Hindlimb muscle (tissue), 1 donor: ENCODE measurements at regions not wholly inside any gene's neighbourhood (a gene's known extent, or its start where the extent isn't known, plus 50 kb on each side); places are given as distances from the start of the nearest gene placed in this dataset.
"Not testable (repeated sequence)": the region's sequence is repeated elsewhere in the genome, so short reads cannot be mapped to it uniquely, and the experiment has no call there.

Experiments used
- DNase-seq: peaks from one replicate; pipeline ENCODE4 v3.0.0-alpha.2; 2013

- DNase-seq: no peak
These were observed 86.7 kb upstream of the MAP4K4 start for GRCh38 chr2:101610750-101611315.

- DNase-seq: no peak
These were observed 88.1 kb upstream of the MAP4K4 start for GRCh38 chr2:101609433-101609832.

DNA sequence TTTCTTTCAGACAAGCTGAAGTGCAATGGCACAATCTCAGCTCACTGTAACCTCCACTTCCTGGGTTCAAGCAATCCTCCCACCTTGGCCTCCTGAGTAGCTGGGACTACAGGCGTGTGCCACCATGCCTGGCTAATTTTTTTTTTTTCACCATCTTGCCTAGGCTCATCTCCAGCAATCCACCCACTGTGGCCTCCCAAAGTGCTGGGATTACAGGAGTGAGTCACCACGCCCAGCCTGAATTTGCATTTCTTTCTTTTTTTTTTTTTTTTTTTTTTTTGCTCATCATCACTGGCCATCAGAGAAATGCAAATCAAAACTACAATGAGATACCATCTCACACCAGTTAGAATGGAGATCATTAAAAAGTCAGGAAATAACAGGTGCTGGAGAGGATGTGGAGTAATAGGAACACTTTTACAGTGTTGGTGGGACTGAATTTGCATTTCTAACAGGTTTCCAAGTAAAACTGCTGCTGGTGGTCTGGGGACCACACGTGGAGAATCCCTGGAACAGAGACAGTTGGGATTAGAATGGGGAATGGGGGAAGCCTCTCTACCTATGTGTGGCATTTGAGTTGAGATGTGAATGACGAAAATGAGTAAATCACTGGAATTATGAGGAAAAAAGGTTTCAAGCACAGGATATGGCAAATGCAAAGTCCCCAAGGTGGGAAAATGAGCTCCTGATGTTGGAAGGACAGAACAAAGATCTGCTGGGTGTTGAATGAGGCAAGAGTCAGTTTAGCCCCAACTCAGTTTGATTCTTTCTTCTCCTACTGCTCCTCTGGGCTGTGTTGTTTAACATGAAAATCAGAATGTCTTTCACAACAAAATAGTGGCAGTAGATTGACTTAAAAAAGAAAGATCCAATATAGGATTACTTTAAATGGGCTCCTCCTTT lies 88.8 kb upstream of the MAP4K4 start:
- DNase-seq: no peak

DNA sequence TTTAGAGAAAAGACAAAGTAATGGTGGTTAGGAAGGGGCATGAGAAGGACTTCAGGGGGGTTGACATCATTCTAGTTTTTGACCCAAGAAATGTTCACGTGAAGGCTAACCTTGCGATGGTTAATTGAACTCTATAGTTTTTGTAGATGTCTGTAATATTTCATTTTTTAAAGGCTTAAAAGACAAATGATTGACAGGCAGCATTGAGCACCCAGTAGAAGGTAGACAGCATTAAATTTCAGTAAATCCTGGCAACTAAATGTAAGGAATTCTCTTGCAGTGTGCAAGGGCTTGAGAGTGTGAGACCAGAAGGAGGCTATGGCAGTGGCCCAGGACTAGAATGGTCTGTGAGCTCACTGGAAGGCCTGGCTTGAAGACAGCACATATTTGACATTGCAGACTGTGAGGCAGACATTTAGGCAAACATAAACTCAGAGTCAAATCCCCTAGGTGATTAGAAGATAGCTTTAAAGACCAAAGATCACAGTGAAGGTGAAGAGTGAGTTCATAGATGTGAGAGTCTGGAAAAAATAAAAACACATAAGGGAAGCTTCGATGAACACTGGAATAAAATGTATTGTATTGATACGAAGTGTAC lies 100.1 kb upstream of the MAP4K4 start:
- peak; percentile 58 for DNase-seq

DNA sequence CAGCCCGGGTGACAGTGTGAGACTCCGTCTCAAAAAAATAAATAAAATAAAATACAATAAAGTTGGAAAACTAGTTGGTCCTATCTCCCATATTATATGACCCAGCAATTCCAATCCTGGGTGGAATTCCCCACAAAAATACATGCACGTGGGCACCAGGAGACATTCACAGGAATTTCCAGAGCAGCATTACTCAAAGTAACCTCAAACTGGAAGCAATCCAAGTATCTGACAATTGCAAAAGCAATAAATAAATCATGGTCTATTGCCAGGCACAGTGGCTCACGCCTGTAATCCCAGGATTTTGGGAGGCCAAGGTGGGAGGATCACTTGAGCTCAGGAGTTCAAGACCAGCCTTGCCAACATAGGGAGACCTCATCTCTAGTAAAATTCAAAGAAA lies 101.2 kb upstream of the MAP4K4 start:
- DNase-seq: no peak

DNA sequence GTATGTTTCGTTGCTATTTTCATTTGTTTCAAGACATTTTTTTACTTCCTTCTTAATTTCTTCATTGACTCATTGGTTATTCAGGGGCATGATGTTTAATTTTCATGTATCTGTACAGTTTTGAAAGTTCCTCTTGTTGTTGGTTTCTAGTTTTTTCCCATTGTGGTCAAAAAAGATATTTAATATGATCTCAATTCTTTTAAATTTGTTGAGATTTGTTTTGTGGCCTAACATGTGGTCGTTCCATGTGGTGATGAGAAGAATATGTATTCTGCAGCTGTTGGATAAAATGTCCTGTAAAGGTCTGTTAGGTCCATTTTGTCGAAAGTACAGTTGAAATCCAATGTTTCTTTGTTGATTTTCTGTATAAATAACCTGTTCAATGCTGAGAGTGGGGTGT lies 110.3 kb upstream of the MAP4K4 start:
- no peak for DNase-seq

DNA sequence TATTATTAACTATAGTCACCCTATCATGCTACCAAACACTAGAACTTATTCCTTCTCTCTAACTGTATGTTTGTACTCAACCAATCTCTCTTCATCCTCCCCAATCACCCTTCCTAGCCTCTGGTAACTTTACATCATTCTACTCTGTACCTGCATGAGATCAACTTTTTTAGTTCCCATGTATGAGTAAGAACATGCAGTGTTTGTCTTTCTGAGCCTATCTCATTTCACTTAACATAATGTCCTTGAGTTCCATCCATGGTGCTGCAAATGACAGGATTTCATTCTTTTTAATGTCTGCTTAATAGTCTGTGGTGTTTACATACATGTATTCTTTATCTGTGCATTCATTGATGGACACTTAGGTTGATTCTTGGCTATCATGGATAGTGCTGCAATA lies 108.9 kb upstream of the RFX8 start:
- no peak for DNase-seq

DNA sequence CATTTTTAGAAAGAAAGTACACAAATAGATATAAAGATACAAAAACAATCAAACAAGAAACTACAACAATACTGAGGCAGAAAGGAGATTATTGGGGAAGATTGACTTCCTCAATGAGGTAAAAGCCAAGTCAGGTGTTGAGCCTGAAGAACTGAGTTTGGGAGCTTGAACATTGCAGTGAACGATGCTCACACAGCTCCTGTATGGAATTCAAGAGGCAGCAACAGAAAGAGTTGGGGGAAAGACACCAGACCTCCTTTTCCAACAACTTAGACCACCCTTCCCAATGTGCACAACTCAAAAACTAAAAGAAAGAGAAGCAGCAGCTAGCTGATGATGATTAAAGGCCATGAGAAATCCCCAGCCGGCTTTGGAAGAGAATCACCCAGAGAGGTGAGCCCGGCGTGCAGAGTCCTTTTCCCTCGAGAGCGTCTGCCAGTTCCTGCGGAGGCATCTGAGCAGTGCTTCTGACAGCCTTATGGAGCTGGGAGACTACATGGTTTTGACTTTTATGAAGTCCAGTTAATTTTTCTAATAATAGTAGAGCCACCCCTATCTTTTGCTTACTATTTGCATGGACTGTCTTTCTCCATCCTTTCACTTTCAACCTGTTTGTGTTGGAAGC lies 106.9 kb upstream of the RFX8 start:
- no peak for DNase-seq

GRCh38 chr2:101580528-101580927 lies 105.6 kb upstream of the RFX8 start:
- no peak for DNase-seq

DNA sequence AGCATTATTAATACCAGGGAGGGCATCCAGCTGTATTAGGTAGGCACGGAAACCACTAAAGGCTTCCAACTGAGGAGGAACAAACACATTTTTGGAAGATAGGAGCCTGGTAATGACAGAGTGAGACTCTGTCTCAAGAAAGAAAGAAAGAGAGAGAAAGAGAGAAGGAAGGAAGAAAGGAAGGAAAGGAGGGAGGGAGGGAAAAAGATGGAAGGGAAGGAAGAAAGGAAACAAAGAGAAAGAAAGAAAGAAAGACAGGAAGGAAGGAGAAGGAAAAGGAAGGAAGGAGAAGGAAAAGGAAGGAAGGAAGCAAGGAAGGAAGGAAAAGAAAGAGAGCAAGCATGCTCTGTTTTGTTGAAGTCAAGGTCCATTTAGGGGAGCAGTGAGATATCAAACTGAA lies 103.8 kb upstream of the RFX8 start:
- DNase-seq: no peak

GRCh38 chr2:101578135-101578534 lies 103.2 kb upstream of the RFX8 start:
- DNase-seq: not testable (repeated sequence)

GRCh38 chr2:101577173-101577572 lies 102.3 kb upstream of the RFX8 start:
- peak; percentile 13 for DNase-seq

- no peak for DNase-seq
These were observed 99.7 kb upstream of the RFX8 start for GRCh38 chr2:101574622-101575021.

- DNase-seq: no peak
These were observed 97.0 kb upstream of the RFX8 start for GRCh38 chr2:101571951-101572350.

DNA sequence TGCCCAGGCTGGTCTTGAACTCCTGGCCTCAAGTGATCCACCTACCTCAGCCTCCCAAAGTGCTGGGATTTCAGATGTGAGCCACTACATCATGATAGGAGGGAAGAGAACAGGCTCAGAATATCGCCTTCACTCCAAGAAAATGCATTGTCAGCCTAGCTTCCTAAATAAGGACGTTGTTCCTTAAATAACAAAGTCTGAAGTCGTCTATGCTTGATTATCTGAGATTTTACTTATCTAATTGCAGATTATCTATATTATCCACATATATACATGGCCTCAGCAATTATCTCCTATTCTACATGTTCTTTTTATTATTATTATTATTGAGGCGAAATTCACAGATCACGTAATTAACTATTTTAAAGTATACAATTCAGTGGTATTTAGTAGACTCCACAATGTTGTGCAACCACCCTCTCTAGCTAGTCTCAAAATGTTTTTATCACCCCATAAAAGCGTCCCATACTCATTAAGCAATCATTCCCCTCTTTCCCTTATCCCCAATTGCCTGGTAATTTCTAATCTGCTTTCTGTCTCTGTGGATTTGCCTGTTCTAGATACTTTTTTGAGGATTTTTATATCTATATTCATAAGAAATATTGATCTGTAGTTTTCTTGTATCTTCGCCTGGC lies 95.1 kb upstream of the RFX8 start:
- no peak for DNase-seq

DNA sequence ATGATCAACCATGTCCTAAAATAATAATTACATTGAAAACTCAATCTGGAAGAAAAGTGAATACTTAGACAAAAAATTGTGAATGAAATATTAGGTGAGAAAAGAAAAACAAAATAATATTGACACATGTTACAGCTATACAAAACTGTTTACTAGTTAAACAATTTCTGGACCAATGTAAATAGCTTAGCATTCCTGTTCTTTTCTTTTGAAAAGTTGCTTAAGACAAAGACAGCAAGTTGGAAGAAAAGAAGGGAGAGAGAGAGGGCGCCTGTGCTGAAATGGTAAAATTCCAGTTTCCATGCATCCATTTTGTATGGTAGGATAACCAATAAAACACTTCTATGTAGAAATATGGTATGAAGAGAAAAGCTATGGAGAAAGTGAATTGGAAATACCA lies 94.1 kb upstream of the RFX8 start:
- DNase-seq: no peak

DNA sequence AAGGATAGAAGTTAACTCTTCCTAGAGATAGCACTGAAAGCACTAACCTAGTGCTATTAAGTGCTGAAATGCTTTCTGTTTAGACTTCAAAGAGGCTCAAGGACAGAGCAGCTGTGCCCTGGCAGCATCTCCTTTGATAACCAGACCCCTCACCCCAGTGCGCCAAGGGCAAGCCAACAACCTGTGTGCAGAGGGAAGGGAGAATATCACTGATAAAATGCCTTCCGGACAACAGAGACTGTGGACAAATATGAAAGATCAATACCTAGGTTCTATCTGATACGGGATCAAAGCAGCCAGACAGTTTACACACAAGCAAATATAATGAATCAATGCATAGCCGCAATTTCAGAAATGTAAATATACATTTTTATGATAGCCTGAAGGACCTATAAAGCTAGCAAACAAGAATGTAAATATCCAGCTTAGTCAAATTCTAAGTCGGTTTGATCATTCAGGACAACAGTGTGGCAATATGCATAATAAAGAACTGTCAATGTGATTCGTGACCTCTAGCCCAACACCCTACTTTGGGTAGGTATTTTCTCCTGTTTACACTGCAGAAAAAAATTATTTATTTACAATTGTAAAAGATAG lies 91.8 kb upstream of the RFX8 start:
- no peak for DNase-seq

GRCh38 chr2:101563849-101564248 lies 88.9 kb upstream of the RFX8 start:
- no peak for DNase-seq

DNA sequence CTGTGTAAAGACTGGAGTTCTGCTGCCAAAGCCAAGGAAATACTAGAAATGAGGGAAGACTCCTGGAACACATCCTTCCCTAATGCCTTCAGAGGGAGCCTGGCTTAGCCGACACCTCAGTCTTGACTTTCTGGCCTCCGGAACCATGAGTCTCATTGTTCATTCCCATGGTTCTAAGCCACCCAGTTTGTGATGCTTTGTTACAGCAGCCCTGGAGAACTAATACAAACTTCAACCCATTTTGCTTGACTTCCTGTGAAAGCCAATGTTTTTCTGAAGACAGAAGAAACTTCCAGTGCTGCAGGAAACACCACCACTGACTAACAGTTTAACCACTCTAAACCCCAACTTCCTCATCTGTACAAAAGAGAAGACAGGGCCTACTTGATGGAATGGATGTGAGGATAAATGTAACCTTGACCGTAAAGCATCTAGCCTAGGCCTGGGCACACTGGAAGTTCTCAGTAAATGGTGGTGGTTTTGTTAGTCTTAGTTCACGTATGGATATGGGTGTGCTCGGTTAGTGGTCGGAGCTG lies 85.9 kb upstream of the RFX8 start:
- no peak for DNase-seq

DNA sequence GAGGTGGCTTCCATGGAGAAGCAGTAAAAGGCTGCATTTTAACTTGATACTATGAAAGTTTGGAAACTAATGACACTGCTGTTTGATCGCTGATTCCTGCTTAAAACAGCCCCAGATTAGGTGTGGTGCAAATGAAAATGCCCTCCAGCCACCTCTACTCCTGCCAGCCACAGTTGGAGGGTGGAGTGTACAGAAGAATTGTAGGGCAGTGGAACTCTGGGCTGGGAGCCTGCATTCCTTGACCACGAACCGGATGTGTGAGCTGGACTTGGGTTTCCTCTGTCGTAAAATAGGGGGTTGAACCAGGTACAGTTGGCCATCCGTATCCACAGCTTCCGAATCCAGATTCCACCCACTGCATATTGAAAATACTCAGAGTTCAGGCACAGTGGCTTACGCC lies 84.6 kb upstream of the RFX8 start:
- DNase-seq: peak; percentile 23

- DNase-seq: peak; percentile 54
These were observed 84.0 kb upstream of the RFX8 start for GRCh38 chr2:101558740-101559525.
